HEK293 (cell line): ENCODE measurements at regions not wholly inside any gene's neighbourhood (a gene's known extent, or its start where the extent isn't known, plus 50 kb on each side); places are given as distances from the start of the nearest gene placed in this dataset.

Source experiments
- CTCF ChIA-PET: fragments of 350-600 bp; formaldehyde crosslinking; extraction: SDS; loops from one replicate; lab custom pipeline; 2021; ENCODE audit warnings: antibody characterized with exemption; lab: Yijun Ruan, JAX
- POLR2A ChIA-PET: fragments of 300-600 bp; formaldehyde crosslinking; extraction: SDS; loops from one replicate; lab custom pipeline; 2020; ENCODE audit warnings: antibody characterized with exemption, inconsistent platforms; lab: Yijun Ruan, JAX
- H3K27ac ChIP-seq: fragments of 200-500 bp; sonication (Bioruptor generic); 2 replicates; pipeline ENCODE4 v1.5.1; 2014; ENCODE audit warnings: low read depth, low read length, control low read depth, inconsistent platforms; ENCODE audit errors: extremely low read depth
- H3K36me3 ChIP-seq, 2 experiments: fragments of 200-500 bp in 1 of 2; sonication (Bioruptor generic) in 1 of 2; 1 replicate in 1 of 2; 2 replicates in 1 of 2; pipeline ENCODE4 v1.5.1; 2014 to 2017; ENCODE audit warnings: inconsistent platforms in 2 of 2, low read length in 2 of 2; ENCODE audit not compliant: control insufficient read depth in 2 of 2, insufficient read depth in 1 of 2
- H3K4me1 ChIP-seq: fragments of 200-500 bp; sonication (Bioruptor generic); 2 replicates; pipeline ENCODE4 v1.5.1; 2014; ENCODE audit warnings: mild to moderate bottlenecking, low read length, inconsistent platforms; ENCODE audit not compliant: control insufficient read depth, insufficient read depth
- H3K4me3 ChIP-seq: 2 replicates; pipeline ENCODE4 v1.5.1; 2011; ENCODE audit warnings: low read depth, mild to moderate bottlenecking, control low read depth, low read length, moderate library complexity
- H3K9me3 ChIP-seq: fragments of 200-500 bp; sonication (Bioruptor generic); 2 replicates; pipeline ENCODE4 v1.5.1; 2014; ENCODE audit warnings: low read depth, low read length, inconsistent platforms; ENCODE audit not compliant: control insufficient read depth, insufficient read depth
- GLIS1 ChIP-seq: fragments of 450-650 bp; formaldehyde crosslinking; IDR thresholded peaks from 2 replicates; pipeline ENCODE4 v1.5.1; 2016; ENCODE audit warnings: missing biosample characterization, missing genetic modification characterization
- KLF7 ChIP-seq: fragments of 450-650 bp; formaldehyde crosslinking; IDR thresholded peaks from 2 replicates; pipeline ENCODE4 v1.5.1; 2016; ENCODE audit warnings: missing biosample characterization, missing genetic modification characterization, borderline replicate concordance
- REPIN1 ChIP-seq: fragments of 450-650 bp; formaldehyde crosslinking; IDR thresholded peaks from 2 replicates; pipeline ENCODE4 v1.5.1; 2017; ENCODE audit warnings: missing biosample characterization, missing genetic modification characterization, low read depth
- ZBTB8A ChIP-seq: fragments of 450-650 bp; formaldehyde crosslinking; IDR thresholded peaks from 2 replicates; pipeline ENCODE4 v1.5.1; 2016; ENCODE audit warnings: missing biosample characterization, missing genetic modification characterization
- ZFP69B ChIP-seq: fragments of 450-650 bp; formaldehyde crosslinking; IDR thresholded peaks from 2 replicates; pipeline ENCODE4 v1.5.1; 2016; ENCODE audit warnings: missing biosample characterization, missing genetic modification characterization
- ZNF146 ChIP-seq: fragments of 450-650 bp; formaldehyde crosslinking; IDR thresholded peaks from 2 replicates; pipeline ENCODE4 v1.5.1; 2016; ENCODE audit warnings: missing biosample characterization, missing genetic modification characterization
- ZNF23 ChIP-seq: fragments of 450-650 bp; formaldehyde crosslinking; IDR thresholded peaks from 2 replicates; pipeline ENCODE4 v1.5.1; 2016; ENCODE audit warnings: missing biosample characterization, missing genetic modification characterization, borderline replicate concordance
- ZNF24 ChIP-seq: fragments of 450-650 bp; formaldehyde crosslinking; IDR thresholded peaks from 2 replicates; pipeline ENCODE4 v1.5.1; 2016; ENCODE audit warnings: missing biosample characterization, missing genetic modification characterization
- ZNF302 ChIP-seq: fragments of 450-650 bp; formaldehyde crosslinking; IDR thresholded peaks from 2 replicates; pipeline ENCODE4 v1.5.1; 2016; ENCODE audit warnings: missing biosample characterization, missing genetic modification characterization, low read depth
- ZNF341 ChIP-seq: fragments of 450-650 bp; formaldehyde crosslinking; IDR thresholded peaks from 2 replicates; pipeline ENCODE4; 2016; ENCODE audit warnings: low read depth, missing biosample characterization, missing genetic modification characterization
- ZNF366 ChIP-seq: fragments of 450-650 bp; formaldehyde crosslinking; conservative IDR thresholded peaks from 2 replicates; pipeline ENCODE4 v1.5.1; 2016; ENCODE audit warnings: missing biosample characterization, missing genetic modification characterization
- ZNF658 ChIP-seq: fragments of 450-650 bp; formaldehyde crosslinking; IDR thresholded peaks from 2 replicates; pipeline ENCODE4; 2016; ENCODE audit warnings: missing biosample characterization, missing genetic modification characterization
- ZNF701 ChIP-seq: fragments of 450-650 bp; formaldehyde crosslinking; IDR thresholded peaks from 2 replicates; pipeline ENCODE4 v1.5.1; 2016; ENCODE audit warnings: missing biosample characterization, missing genetic modification characterization
- ZNF747 ChIP-seq: fragments of 450-650 bp; formaldehyde crosslinking; IDR thresholded peaks from 2 replicates; pipeline ENCODE4 v1.5.1; 2016; ENCODE audit warnings: missing biosample characterization, missing genetic modification characterization
- ZNF76 ChIP-seq: fragments of 450-650 bp; formaldehyde crosslinking; IDR thresholded peaks from 2 replicates; pipeline ENCODE4; 2016; ENCODE audit warnings: low read depth, missing biosample characterization, missing genetic modification characterization, borderline replicate concordance
- ZNF776 ChIP-seq: fragments of 450-650 bp; formaldehyde crosslinking; IDR thresholded peaks from 2 replicates; pipeline ENCODE4 v1.5.0; 2017; ENCODE audit warnings: missing biosample characterization, missing genetic modification characterization, borderline replicate concordance
- TF ChIP-seq, protein P1 (sequence below): fragments of 450-650 bp; formaldehyde crosslinking; IDR thresholded peaks from 2 replicates; pipeline ENCODE4 v1.5.1; 2016; ENCODE audit warnings: missing biosample characterization, missing genetic modification characterization
- TF ChIP-seq, protein P2 (sequence below): sonication (generic); formaldehyde crosslinking; IDR thresholded peaks from 2 replicates; pipeline ENCODE4 v1.8.1; 2022; ENCODE audit warnings: mild to moderate bottlenecking, moderate library complexity, missing genetic modification reagents
- TF ChIP-seq, protein P3 (sequence below): fragments of 450-650 bp; formaldehyde crosslinking; IDR thresholded peaks from 2 replicates; pipeline ENCODE4 v1.5.1; 2016; ENCODE audit warnings: missing biosample characterization, missing genetic modification characterization
- TF ChIP-seq, protein P4 (sequence below): fragments of 450-650 bp; IDR thresholded peaks from 2 replicates; pipeline ENCODE4 v1.5.1; 2018; ENCODE audit warnings: missing biosample characterization, missing genetic modification characterization
- TF ChIP-seq, protein P5 (sequence below): fragments of 450-650 bp; formaldehyde crosslinking; IDR thresholded peaks from 2 replicates; pipeline ENCODE4 v1.5.1; 2016; ENCODE audit warnings: missing biosample characterization, missing genetic modification characterization
- TF ChIP-seq, protein P6 (sequence below): fragments of 450-650 bp; formaldehyde crosslinking; IDR thresholded peaks from 2 replicates; pipeline ENCODE4 v1.5.1; 2017; ENCODE audit warnings: missing biosample characterization, missing genetic modification characterization
- TF ChIP-seq, protein P7 (sequence below): fragments of 450-650 bp; formaldehyde crosslinking; IDR thresholded peaks from 2 replicates; pipeline ENCODE4 v1.5.1; 2016; ENCODE audit warnings: missing biosample characterization, missing genetic modification characterization

DNA sequence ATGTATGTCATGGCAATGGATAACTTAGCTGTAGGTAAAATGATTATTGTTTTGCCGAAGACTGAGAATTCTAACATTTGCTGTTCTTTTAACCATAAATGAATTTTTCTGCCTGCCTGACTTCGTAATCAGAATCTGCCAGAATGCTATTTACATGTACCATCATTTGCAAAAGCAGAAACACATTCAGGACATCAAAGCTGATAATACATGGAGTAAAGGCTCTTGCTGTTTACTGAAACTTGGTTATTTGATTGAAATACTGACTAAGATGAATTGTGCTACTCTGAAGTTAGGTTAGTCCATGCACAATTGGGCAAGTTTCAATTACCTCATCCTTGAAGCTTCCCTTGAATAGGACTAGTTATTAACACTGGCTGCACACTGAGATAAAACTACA lies 293.8 kb downstream of the PLA2G4A start:
- Histone ChIP-seq H3K36me3 (no peaks in the 10 kb centered on the region), H3K4me3 (no peak overlapping the region), H3K4me1 (no peaks in the 10 kb centered on the region), H3K9me3 (no peaks in the 10 kb centered on the region), H3K27ac (no peak overlapping the region)
- CTCF ChIA-PET, result no interaction called here
- POLR2A ChIA-PET, result no interaction called here
- TF ChIP-seq ZNF658 (tag by site-specific recombination), result no peak
- TF ChIP-seq ZNF23 (tag by site-specific recombination), result no peak
- TF ChIP-seq ZNF146 (tag by site-specific recombination), result no peak
- no peak for TF ChIP-seq ZBTB8A (tag by site-specific recombination)
- no peak for TF ChIP-seq ZNF341 (tag by site-specific recombination)
- no peak for TF ChIP-seq ZNF747 (tag by site-specific recombination)
- no peak for TF ChIP-seq REPIN1
- no peak for TF ChIP-seq KLF7 (tag by site-specific recombination)
- no peak for TF ChIP-seq ZFP69B (tag by site-specific recombination)
- TF ChIP-seq, protein P1, sequence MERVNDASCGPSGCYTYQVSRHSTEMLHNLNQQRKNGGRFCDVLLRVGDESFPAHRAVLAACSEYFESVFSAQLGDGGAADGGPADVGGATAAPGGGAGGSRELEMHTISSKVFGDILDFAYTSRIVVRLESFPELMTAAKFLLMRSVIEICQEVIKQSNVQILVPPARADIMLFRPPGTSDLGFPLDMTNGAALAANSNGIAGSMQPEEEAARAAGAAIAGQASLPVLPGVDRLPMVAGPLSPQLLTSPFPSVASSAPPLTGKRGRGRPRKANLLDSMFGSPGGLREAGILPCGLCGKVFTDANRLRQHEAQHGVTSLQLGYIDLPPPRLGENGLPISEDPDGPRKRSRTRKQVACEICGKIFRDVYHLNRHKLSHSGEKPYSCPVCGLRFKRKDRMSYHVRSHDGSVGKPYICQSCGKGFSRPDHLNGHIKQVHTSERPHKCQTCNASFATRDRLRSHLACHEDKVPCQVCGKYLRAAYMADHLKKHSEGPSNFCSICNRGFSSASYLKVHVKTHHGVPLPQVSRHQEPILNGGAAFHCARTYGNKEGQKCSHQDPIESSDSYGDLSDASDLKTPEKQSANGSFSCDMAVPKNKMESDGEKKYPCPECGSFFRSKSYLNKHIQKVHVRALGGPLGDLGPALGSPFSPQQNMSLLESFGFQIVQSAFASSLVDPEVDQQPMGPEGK, result no peak
- TF ChIP-seq, protein P2, sequence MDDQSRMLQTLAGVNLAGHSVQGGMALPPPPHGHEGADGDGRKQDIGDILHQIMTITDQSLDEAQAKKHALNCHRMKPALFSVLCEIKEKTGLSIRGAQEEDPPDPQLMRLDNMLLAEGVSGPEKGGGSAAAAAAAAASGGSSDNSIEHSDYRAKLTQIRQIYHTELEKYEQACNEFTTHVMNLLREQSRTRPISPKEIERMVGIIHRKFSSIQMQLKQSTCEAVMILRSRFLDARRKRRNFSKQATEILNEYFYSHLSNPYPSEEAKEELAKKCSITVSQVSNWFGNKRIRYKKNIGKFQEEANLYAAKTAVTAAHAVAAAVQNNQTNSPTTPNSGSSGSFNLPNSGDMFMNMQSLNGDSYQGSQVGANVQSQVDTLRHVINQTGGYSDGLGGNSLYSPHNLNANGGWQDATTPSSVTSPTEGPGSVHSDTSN (CRISPR knock-in tag), result no peak
- no peak for TF ChIP-seq ZNF24 (tag by site-specific recombination)
- TF ChIP-seq ZNF302, result no peak
- TF ChIP-seq, protein P3, sequence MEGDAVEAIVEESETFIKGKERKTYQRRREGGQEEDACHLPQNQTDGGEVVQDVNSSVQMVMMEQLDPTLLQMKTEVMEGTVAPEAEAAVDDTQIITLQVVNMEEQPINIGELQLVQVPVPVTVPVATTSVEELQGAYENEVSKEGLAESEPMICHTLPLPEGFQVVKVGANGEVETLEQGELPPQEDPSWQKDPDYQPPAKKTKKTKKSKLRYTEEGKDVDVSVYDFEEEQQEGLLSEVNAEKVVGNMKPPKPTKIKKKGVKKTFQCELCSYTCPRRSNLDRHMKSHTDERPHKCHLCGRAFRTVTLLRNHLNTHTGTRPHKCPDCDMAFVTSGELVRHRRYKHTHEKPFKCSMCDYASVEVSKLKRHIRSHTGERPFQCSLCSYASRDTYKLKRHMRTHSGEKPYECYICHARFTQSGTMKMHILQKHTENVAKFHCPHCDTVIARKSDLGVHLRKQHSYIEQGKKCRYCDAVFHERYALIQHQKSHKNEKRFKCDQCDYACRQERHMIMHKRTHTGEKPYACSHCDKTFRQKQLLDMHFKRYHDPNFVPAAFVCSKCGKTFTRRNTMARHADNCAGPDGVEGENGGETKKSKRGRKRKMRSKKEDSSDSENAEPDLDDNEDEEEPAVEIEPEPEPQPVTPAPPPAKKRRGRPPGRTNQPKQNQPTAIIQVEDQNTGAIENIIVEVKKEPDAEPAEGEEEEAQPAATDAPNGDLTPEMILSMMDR (tag by site-specific recombination), result no peak
- no peak for TF ChIP-seq ZNF701
- no peak for TF ChIP-seq GLIS1 (tag by site-specific recombination)
- TF ChIP-seq, protein P4, sequence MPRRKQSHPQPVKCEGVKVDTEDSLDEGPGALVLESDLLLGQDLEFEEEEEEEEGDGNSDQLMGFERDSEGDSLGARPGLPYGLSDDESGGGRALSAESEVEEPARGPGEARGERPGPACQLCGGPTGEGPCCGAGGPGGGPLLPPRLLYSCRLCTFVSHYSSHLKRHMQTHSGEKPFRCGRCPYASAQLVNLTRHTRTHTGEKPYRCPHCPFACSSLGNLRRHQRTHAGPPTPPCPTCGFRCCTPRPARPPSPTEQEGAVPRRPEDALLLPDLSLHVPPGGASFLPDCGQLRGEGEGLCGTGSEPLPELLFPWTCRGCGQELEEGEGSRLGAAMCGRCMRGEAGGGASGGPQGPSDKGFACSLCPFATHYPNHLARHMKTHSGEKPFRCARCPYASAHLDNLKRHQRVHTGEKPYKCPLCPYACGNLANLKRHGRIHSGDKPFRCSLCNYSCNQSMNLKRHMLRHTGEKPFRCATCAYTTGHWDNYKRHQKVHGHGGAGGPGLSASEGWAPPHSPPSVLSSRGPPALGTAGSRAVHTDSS (tag by site-specific recombination), result no peak
- TF ChIP-seq ZNF366, result no peak

DNA sequence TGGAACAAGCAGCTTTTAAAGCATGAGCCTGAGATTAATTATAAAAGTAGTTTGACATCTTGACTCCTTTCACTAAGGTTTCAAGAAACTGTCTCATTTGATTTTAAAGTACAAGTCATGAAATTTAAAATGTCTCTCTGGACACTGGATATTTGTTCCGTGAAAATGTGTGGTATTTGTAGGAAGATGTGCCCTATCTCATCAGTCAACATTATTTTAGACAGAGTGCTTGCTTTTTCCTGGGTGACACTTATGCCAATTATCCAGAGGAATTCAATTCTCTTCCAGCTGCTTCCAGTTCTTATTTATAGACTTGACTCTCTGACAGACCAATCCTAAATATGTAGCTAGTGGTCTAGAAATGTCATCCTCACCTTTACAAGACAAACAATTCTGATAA lies 300.4 kb downstream of the PLA2G4A start:
- no peak overlapping the region for H3K4me3 ChIP-seq
- no peaks in the 10 kb centered on the region for H3K9me3 ChIP-seq
- H3K4me1 ChIP-seq, result no peaks in the 10 kb centered on the region
- ChIA-PET CTCF (no interaction called here), POLR2A (no interaction called here)
- no peaks in the 10 kb centered on the region for H3K36me3 ChIP-seq
- no peak overlapping the region for H3K27ac ChIP-seq
- TF ChIP-seq, protein P5, sequence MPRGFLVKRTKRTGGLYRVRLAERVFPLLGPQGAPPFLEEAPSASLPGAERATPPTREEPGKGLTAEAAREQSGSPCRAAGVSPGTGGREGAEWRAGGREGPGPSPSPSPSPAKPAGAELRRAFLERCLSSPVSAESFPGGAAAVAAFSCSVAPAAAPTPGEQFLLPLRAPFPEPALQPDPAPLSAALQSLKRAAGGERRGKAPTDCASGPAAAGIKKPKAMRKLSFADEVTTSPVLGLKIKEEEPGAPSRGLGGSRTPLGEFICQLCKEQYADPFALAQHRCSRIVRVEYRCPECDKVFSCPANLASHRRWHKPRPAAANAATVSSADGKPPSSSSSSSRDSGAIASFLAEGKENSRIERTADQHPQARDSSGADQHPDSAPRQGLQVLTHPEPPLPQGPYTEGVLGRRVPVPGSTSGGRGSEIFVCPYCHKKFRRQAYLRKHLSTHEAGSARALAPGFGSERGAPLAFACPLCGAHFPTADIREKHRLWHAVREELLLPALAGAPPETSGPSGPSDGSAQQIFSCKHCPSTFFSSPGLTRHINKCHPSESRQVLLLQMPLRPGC (tag by site-specific recombination), result no peak
- TF ChIP-seq ZNF776 (tag by site-specific recombination) (no peak), ZNF76 (no peak)
- TF ChIP-seq, protein P6, sequence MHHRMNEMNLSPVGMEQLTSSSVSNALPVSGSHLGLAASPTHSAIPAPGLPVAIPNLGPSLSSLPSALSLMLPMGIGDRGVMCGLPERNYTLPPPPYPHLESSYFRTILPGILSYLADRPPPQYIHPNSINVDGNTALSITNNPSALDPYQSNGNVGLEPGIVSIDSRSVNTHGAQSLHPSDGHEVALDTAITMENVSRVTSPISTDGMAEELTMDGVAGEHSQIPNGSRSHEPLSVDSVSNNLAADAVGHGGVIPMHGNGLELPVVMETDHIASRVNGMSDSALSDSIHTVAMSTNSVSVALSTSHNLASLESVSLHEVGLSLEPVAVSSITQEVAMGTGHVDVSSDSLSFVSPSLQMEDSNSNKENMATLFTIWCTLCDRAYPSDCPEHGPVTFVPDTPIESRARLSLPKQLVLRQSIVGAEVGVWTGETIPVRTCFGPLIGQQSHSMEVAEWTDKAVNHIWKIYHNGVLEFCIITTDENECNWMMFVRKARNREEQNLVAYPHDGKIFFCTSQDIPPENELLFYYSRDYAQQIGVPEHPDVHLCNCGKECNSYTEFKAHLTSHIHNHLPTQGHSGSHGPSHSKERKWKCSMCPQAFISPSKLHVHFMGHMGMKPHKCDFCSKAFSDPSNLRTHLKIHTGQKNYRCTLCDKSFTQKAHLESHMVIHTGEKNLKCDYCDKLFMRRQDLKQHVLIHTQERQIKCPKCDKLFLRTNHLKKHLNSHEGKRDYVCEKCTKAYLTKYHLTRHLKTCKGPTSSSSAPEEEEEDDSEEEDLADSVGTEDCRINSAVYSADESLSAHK (tag by site-specific recombination), result no peak
- TF ChIP-seq, protein P7, sequence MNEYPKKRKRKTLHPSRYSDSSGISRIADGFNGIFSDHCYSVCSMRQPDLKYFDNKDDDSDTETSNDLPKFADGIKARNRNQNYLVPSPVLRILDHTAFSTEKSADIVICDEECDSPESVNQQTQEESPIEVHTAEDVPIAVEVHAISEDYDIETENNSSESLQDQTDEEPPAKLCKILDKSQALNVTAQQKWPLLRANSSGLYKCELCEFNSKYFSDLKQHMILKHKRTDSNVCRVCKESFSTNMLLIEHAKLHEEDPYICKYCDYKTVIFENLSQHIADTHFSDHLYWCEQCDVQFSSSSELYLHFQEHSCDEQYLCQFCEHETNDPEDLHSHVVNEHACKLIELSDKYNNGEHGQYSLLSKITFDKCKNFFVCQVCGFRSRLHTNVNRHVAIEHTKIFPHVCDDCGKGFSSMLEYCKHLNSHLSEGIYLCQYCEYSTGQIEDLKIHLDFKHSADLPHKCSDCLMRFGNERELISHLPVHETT, result no peak
